Keratinocyte (primary cell): ENCODE measurements at regions not wholly inside any gene's neighbourhood (a gene's known extent, or its start where the extent isn't known, plus 50 kb on each side); places are given as distances from the start of the nearest gene placed in this dataset.
A peak's percentile ranks its signal among the peaks of the same experiment; 100 is the strongest.

ENCODE experiments used
- DNase-seq: peaks from one replicate; pipeline ENCODE4 v3.0.0-alpha.2; 2011; ENCODE audit warnings: low read depth, missing footprints, low spot score
- FAIRE-seq: peaks from 2 replicates; lab custom pipeline; 2011; peaks lifted over from hg19 to GRCh38; lab: Jason Lieb, UNC
- H2AFZ ChIP-seq: 2 replicates; pipeline ENCODE4 v1.6.0; 2012; ENCODE audit warnings: low read length, control low read depth, inconsistent platforms; ENCODE audit not compliant: control insufficient read depth
- H3K27ac ChIP-seq: 2 replicates; pipeline ENCODE4 v1.5.1; 2011; ENCODE audit warnings: low read length; ENCODE audit not compliant: control insufficient read depth, insufficient read depth
- H3K27me3 ChIP-seq: 3 replicates; pipeline ENCODE4 v1.6.0; 2011; ENCODE audit warnings: low read length; ENCODE audit not compliant: control insufficient read depth, insufficient read depth; ENCODE audit errors: extremely low read depth
- H3K36me3 ChIP-seq, 2 experiments: 2 replicates in 1 of 2; 3 replicates in 1 of 2; pipeline ENCODE4 v1.5.1; 2011; ENCODE audit warnings: low read length in 2 of 2, mild to moderate bottlenecking in 1 of 2; ENCODE audit not compliant: control insufficient read depth in 2 of 2, insufficient read depth in 2 of 2; ENCODE audit errors: extremely low read depth in 1 of 2
- H3K4me1 ChIP-seq: 3 replicates; pipeline ENCODE4 v1.5.1; 2011; ENCODE audit warnings: low read length; ENCODE audit not compliant: control insufficient read depth, insufficient read depth; ENCODE audit errors: extremely low read depth
- H3K4me2 ChIP-seq: 3 replicates; pipeline ENCODE4 v1.6.0; 2011; ENCODE audit warnings: low read depth, low read length; ENCODE audit not compliant: control insufficient read depth, insufficient read depth; ENCODE audit errors: extremely low read depth
- H3K4me3 ChIP-seq, 3 experiments: fragments of 200-600 bp in 1 of 3; sonication (generic) in 1 of 3; 2 replicates in 2 of 3; 3 replicates in 1 of 3; pipeline ENCODE4 v1.5.1; 2011 to 2016; ENCODE audit warnings: low read length in 3 of 3, mild to moderate bottlenecking in 3 of 3, control low read depth in 2 of 3, inconsistent platforms in 1 of 3, low read depth in 1 of 3, mixed read lengths in 1 of 3, mixed run types in 1 of 3, moderate library complexity in 1 of 3; ENCODE audit not compliant: control insufficient read depth in 2 of 3, insufficient read depth in 2 of 3; ENCODE audit errors: extremely low read depth in 1 of 3
- H3K79me2 ChIP-seq: 2 replicates; pipeline ENCODE4 v1.6.0; 2012; ENCODE audit warnings: low read length; ENCODE audit not compliant: control insufficient read depth, insufficient read depth
- H3K9ac ChIP-seq: 3 replicates; pipeline ENCODE4 v1.6.0; 2011; ENCODE audit warnings: low read length; ENCODE audit not compliant: control insufficient read depth, insufficient read depth; ENCODE audit errors: extremely low read depth
- H3K9me1 ChIP-seq: 3 replicates; pipeline ENCODE4 v1.6.0; 2011; ENCODE audit warnings: low read length; ENCODE audit not compliant: control insufficient read depth, insufficient read depth; ENCODE audit errors: extremely low read depth
- H3K9me3 ChIP-seq: 2 replicates; pipeline ENCODE4 v1.5.1; 2012; ENCODE audit warnings: low read depth, low read length; ENCODE audit not compliant: control insufficient read depth
- H4K20me1 ChIP-seq: 3 replicates; pipeline ENCODE4 v1.6.0; 2011; ENCODE audit warnings: low read length; ENCODE audit not compliant: control insufficient read depth, insufficient read depth; ENCODE audit errors: extremely low read depth
- CTCF ChIP-seq, 3 experiments: IDR thresholded peaks in 1 of 3; conservative IDR thresholded peaks in 1 of 3; optimal IDR thresholded peaks in 1 of 3; 2 replicates in 2 of 3; 3 replicates in 1 of 3; pipeline versions ENCODE3 to v1.5.1; 2011; ENCODE audit warnings: low read length in 3 of 3, mild to moderate bottlenecking in 3 of 3, moderate library complexity in 2 of 3, control low read depth in 1 of 3, inconsistent platforms in 1 of 3; ENCODE audit not compliant: insufficient read depth in 2 of 3; ENCODE audit errors: extremely low read depth in 1 of 3
- EZH2 ChIP-seq: IDR thresholded peaks from one replicate; pipeline ENCODE4 v1.6.1; 2012; ENCODE audit warnings: inconsistent platforms, mild to moderate bottlenecking, low read length, moderate library complexity
- dilution Hi-C: fragments of 300-500 bp; cut with MboI; formaldehyde crosslinking; loops from one replicate; pipeline ENCODE4 v1.7.0; 2020; ENCODE audit warnings: low sequenced_read_pairs; ENCODE audit not compliant: extremely low pct_ligation_motif_present

DNA sequence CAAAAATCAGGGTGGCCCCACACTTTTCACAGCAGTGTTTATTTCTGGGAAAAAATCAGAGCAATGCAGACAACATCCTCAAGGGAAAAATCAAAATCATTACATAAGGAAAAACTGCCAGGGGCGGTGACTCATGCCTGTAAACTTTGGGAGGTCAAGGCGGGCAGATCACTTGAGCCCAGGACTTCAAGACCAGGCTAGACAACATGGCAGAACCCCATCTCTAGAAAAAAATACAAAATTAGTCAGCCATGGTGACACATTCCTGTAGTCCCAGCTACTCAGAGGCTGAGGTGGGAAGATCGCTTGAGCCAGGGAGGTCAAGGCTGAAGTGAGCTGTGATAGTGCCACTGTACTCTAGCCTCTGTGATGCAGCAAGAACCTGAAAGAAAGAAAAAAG, 102.8 kb downstream of the NAF1 start:
- Histone ChIP-seq H3K9me3 (no peaks in the 10 kb centered on the region), H3K4me2 (no peak overlapping the region), H3K27ac (no peak overlapping the region), H3K9me1 (no peaks in the 10 kb centered on the region), H3K4me3 (no peak overlapping the region), H4K20me1 (no peaks in the 10 kb centered on the region), H3K9ac (no peak overlapping the region), H3K4me1 (no peaks in the 10 kb centered on the region), H3K27me3 (no peaks in the 10 kb centered on the region), H3K79me2 (no peaks in the 10 kb centered on the region), H2AFZ (no peak overlapping the region), H3K36me3 (no peaks in the 10 kb centered on the region)
- dilution Hi-C loops: no loop called here
- DNase-seq (no peak), FAIRE-seq (no peak)
- TF ChIP-seq EZH2 (no peak), CTCF (optimal IDR thresholded peaks at IDR 0.05 in 1 of 3, IDR thresholded peaks at IDR 0.05 in 1 of 3, conservative IDR thresholded peaks at IDR 0.05 in 1 of 3; ENCODE audit: extremely low read depth in 1 of 3, insufficient read depth in 2 of 3, low read length in 3 of 3) (no peak)

DNA sequence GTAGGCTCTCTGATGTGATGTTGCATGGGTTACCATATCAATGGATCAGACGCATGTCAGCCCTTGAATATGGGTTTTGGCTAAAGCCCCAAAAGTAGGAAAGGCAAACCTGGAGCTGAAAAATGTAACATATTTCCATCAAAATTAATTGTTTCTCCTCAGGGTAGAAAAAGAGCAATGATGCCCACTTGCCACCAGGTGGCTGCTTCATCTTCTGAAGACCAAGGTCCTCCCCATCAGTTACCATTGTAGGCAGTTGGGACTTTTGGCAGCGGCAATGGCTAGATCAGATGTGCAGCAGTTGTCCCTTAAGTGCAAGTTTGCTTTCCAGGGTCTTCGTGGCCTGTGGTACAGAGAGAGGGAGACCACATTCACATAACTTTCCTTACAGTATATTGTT, 118.2 kb downstream of the NAF1 start:
- no peak for DNase-seq
- no peak overlapping the region for H3K4me2 ChIP-seq
- no peaks in the 10 kb centered on the region for H3K4me1 ChIP-seq

More for the DNA sequence above, 118.2 kb downstream of the NAF1 start:
- FAIRE-seq: no peak
- Histone ChIP-seq H2AFZ (no peak overlapping the region), H3K9ac (no peak overlapping the region), H4K20me1 (no peaks in the 10 kb centered on the region), H3K27ac (no peak overlapping the region), H3K36me3 (no peaks in the 10 kb centered on the region), H3K27me3 (no peaks in the 10 kb centered on the region), H3K9me3 (no peaks in the 10 kb centered on the region), H3K4me3 (no peak overlapping the region), H3K79me2 (no peaks in the 10 kb centered on the region), H3K9me1 (no peaks in the 10 kb centered on the region)
- TF ChIP-seq CTCF (optimal IDR thresholded peaks at IDR 0.05 in 1 of 3, IDR thresholded peaks at IDR 0.05 in 1 of 3, conservative IDR thresholded peaks at IDR 0.05 in 1 of 3; ENCODE audit: extremely low read depth in 1 of 3, insufficient read depth in 2 of 3, low read length in 3 of 3) (peak; percentile 48 to 58 (median 49)), EZH2 (no peak)
- dilution Hi-C loops: loop anchor here (25.0 kb wide), 1 partner anchor 536 kb away; no protein-coding TSS in a partner anchor
